ENCODE measurements at regions not wholly inside any gene's neighbourhood (a gene's known extent, or its start where the extent isn't known, plus 50 kb on each side); places are given as distances from the start of the nearest gene placed in this dataset.

DNA sequence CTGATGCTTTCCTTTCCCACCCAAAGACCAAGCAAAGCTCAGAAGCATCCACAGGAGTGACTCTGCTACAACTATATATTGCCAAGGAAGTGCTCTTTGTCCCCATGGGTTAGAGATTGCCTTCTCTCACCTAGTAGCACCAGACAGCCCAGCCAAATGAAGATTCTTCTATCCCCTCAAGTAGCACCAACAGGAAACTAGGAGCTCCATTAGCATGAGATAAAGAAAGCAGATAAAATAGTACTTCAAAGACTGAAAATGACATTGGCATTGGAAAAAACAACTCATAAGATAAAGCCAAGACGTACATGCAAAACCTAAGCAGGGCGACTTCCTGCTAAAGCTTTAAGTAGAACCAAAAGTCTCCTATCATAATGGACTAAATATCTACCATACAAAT, 871.5 kb downstream of the AMY1C start:
- no peak overlapping the region for H3K27ac ChIP-seq
- in situ Hi-C loops (cut with MboI; ENCODE audit: low sequenced_read_pairs in 4 of 4), result no loop called here
- no peaks in the 10 kb centered on the region for H3K36me3 ChIP-seq
- no peaks in the 10 kb centered on the region for H3K4me1 ChIP-seq
- H3K4me3 ChIP-seq, result no peak overlapping the region
- TF ChIP-seq, protein P1, sequence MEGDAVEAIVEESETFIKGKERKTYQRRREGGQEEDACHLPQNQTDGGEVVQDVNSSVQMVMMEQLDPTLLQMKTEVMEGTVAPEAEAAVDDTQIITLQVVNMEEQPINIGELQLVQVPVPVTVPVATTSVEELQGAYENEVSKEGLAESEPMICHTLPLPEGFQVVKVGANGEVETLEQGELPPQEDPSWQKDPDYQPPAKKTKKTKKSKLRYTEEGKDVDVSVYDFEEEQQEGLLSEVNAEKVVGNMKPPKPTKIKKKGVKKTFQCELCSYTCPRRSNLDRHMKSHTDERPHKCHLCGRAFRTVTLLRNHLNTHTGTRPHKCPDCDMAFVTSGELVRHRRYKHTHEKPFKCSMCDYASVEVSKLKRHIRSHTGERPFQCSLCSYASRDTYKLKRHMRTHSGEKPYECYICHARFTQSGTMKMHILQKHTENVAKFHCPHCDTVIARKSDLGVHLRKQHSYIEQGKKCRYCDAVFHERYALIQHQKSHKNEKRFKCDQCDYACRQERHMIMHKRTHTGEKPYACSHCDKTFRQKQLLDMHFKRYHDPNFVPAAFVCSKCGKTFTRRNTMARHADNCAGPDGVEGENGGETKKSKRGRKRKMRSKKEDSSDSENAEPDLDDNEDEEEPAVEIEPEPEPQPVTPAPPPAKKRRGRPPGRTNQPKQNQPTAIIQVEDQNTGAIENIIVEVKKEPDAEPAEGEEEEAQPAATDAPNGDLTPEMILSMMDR (IDR thresholded peaks at IDR 0.05 in 4 of 5, conservative IDR thresholded peaks at IDR 0.05 in 1 of 5), result no peak
- no peak for TF ChIP-seq POLR2A (IDR thresholded peaks at IDR 0.05)
- DNase-seq, result no peak
- no peaks in the 10 kb centered on the region for H3K9me3 ChIP-seq
- no peaks in the 10 kb centered on the region for H3K27me3 ChIP-seq
- intact Hi-C loops (cut with DNase I; ENCODE audit: low total_unique reads), result no loop called here
- ATAC-seq, result no peak

DNA sequence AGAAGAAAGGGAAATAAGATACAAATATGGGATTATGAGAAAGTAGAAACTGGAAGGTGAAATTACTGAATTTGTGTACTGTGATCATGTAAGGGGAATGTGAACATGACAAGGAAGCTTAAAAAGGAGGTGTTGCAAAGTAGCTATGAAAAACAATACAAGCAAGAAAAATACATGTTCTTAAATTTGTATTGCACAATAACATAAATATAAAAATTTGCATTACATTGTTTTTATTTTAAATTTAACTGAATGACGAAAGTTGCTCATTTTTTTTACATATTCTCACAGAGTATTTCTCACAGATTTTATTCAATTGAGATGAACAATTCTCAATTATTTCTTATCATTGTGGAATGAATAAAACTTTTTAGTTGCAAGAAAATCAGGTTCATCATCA, 874.8 kb downstream of the AMY1C start:
- Histone ChIP-seq H3K9me3 (no peaks in the 10 kb centered on the region), H3K36me3 (no peaks in the 10 kb centered on the region), H3K4me1 (no peaks in the 10 kb centered on the region), H3K27me3 (no peaks in the 10 kb centered on the region), H3K4me3 (no peak overlapping the region), H3K27ac (no peak overlapping the region)
- ATAC-seq (no peak), DNase-seq (no peak)
- in situ Hi-C loops (cut with MboI; ENCODE audit: low sequenced_read_pairs in 4 of 4) (no loop called here), intact Hi-C loops (cut with DNase I; ENCODE audit: low total_unique reads) (no loop called here)
- TF ChIP-seq, protein P1 (IDR thresholded peaks at IDR 0.05 in 4 of 5, conservative IDR thresholded peaks at IDR 0.05 in 1 of 5), result no peak
- TF ChIP-seq POLR2A (IDR thresholded peaks at IDR 0.05), result no peak

DNA sequence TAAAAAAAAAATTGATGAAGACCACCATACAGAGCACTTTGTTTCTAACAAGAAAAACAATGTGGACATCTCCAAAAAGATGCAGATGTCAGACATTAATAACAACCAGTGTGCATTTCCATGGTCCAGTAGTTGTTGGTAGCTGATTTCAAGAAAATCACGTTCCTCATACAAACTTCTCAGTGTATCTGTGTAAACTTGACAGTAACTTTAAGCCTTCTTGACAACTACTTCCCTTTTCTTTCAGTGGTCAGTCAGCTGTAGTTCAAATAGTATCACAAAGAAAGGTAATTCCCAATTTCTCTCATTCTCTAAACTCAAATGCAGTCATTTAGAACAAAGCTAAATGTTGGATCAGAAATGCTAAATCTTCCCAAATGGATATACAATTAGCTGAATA, 879.9 kb downstream of the AMY1C start:
- no peak for ATAC-seq
- H3K27me3 ChIP-seq, result no peaks in the 10 kb centered on the region
- H3K27ac ChIP-seq, result no peak overlapping the region
- H3K9me3 ChIP-seq, result no peaks in the 10 kb centered on the region
- no peak for DNase-seq
- TF ChIP-seq POLR2A (IDR thresholded peaks at IDR 0.05), result no peak
- TF ChIP-seq, protein P1 (IDR thresholded peaks at IDR 0.05 in 4 of 5, conservative IDR thresholded peaks at IDR 0.05 in 1 of 5), result no peak
- no peaks in the 10 kb centered on the region for H3K36me3 ChIP-seq
- H3K4me1 ChIP-seq, result no peaks in the 10 kb centered on the region
- no peak overlapping the region for H3K4me3 ChIP-seq
- intact Hi-C loops (cut with DNase I; ENCODE audit: low total_unique reads) (no loop called here), in situ Hi-C loops (cut with MboI; ENCODE audit: low sequenced_read_pairs in 4 of 4) (no loop called here)

DNA sequence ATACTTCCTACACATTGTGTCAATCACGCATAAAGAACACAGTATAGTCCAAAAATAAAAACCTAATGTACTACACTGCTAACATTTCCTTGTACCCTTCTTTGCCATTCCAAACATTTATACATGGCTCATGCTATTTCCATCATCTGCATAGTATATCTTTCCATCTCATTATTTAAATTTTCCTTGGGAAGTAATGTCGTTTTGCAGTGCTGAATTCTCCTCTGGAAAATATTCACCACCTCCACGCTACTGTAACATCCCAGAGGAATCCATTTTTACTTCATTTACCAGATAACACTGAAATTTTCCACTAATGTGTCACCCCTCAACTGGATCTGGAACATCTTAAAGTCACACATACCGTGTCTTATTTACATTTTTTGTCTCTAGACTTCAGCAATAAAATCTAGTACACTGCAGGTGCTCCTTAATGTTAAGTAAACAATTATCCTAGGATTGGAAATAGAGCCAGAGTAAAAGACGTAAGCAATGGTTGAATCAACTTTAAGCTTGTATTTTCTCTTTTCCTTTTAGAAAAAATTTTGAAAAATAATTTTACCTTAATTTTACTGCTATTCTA, 881.0 kb downstream of the AMY1C start:
- H3K4me3 ChIP-seq, result no peak overlapping the region
- H3K27me3 ChIP-seq, result no peaks in the 10 kb centered on the region
- in situ Hi-C loops (cut with MboI; ENCODE audit: low sequenced_read_pairs in 4 of 4), result no loop called here
- H3K27ac ChIP-seq, result no peak overlapping the region
- ATAC-seq (no peak), DNase-seq (no peak)
- TF ChIP-seq, protein P1 (IDR thresholded peaks at IDR 0.05 in 4 of 5, conservative IDR thresholded peaks at IDR 0.05 in 1 of 5), result no peak
- TF ChIP-seq POLR2A (IDR thresholded peaks at IDR 0.05), result no peak
- intact Hi-C loops (cut with DNase I; ENCODE audit: low total_unique reads), result no loop called here
- no peaks in the 10 kb centered on the region for H3K36me3 ChIP-seq
- no peaks in the 10 kb centered on the region for H3K4me1 ChIP-seq
- no peaks in the 10 kb centered on the region for H3K9me3 ChIP-seq

DNA sequence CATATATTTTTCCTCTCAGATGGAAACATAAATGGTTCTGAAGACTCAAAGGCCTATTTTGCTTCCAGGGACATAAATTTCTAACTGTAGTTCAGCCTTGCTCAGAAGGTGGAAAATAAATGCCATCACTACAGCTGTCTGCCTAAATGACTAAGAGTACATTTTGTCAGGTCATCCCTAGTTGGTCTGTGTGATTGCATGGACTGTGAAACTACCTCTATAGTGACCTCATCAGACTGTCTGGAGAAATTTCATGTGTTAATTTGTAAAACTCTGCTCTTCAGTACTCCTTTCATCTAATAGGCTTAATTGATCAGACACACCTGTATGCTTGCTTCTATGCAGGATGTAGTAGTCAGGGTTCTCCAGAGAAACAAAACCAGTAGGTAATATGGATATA, 886.9 kb downstream of the AMY1C start:
- no peak overlapping the region for H3K4me3 ChIP-seq
- no peaks in the 10 kb centered on the region for H3K36me3 ChIP-seq
- no peaks in the 10 kb centered on the region for H3K4me1 ChIP-seq
- no peak for DNase-seq
- no peaks in the 10 kb centered on the region for H3K27me3 ChIP-seq
- H3K27ac ChIP-seq, result no peak overlapping the region
- in situ Hi-C loops (cut with MboI; ENCODE audit: low sequenced_read_pairs in 4 of 4), result no loop called here
- ATAC-seq, result no peak
- intact Hi-C loops (cut with DNase I; ENCODE audit: low total_unique reads), result no loop called here
- no peaks in the 10 kb centered on the region for H3K9me3 ChIP-seq
- TF ChIP-seq, protein P1 (IDR thresholded peaks at IDR 0.05 in 4 of 5, conservative IDR thresholded peaks at IDR 0.05 in 1 of 5), result no peak
